Calu3 (cell line): ENCODE measurements at regions not wholly inside any gene's neighbourhood (a gene's known extent, or its start where the extent isn't known, plus 50 kb on each side); places are given as distances from the start of the nearest gene placed in this dataset.

ENCODE experiments used
- BruUV-seq: library from RNA; stranded (reverse); fragments of 400-500 nt; replicated peaks from 2 replicates; lab custom pipeline; 2021; lab: Mats Ljungman, UMichigan
- CTCF ChIA-PET: fragments of 300-600 bp; sonication (Branson Sonifier 250); formaldehyde crosslinking; loops from one replicate; lab custom pipeline; 2022; ENCODE audit warnings: antibody characterized with exemption; lab: Charles Lee
- DNase-seq: peaks from one replicate; pipeline ENCODE4 v3.0.0; 2022
- H3K27ac Mint-ChIP-seq: one replicate; pipeline ENCODE4 v1.8.0; 2022; ENCODE audit warnings: mixed read lengths; ENCODE audit not compliant: unreplicated experiment
- H3K27me3 Mint-ChIP-seq: one replicate; pipeline ENCODE4 v1.8.0; 2022; ENCODE audit warnings: mixed read lengths; ENCODE audit not compliant: unreplicated experiment
- H3K36me3 Mint-ChIP-seq: one replicate; pipeline ENCODE4 v1.8.0; 2022; ENCODE audit warnings: mild to moderate bottlenecking, moderate library complexity, mixed read lengths; ENCODE audit not compliant: insufficient read depth, unreplicated experiment
- H3K4me1 Mint-ChIP-seq: one replicate; pipeline ENCODE4 v1.8.0; 2022; ENCODE audit warnings: mild to moderate bottlenecking, low read depth, mixed read lengths; ENCODE audit not compliant: unreplicated experiment
- H3K4me3 Mint-ChIP-seq: one replicate; pipeline ENCODE4 v1.8.0; 2022; ENCODE audit warnings: mild to moderate bottlenecking, low read depth, moderate library complexity, mixed read lengths; ENCODE audit not compliant: unreplicated experiment
- H3K9me3 Mint-ChIP-seq: one replicate; pipeline ENCODE4 v1.8.0; 2022; ENCODE audit warnings: low read depth, mixed read lengths; ENCODE audit not compliant: unreplicated experiment
- intact Hi-C: fragments of 100-400 bp; cut with micrococcal nuclease; formaldehyde crosslinking; loops from one replicate; pipeline ENCODE4 v1.10.0; 2022; ENCODE audit not compliant: unreplicated experiment
- TF ChIP-seq, protein P1 (sequence below): fragments of 200-600 bp; IDR thresholded peaks from one replicate; pipeline ENCODE4 v1.8.0; 2022; ENCODE audit warnings: antibody characterized with exemption; ENCODE audit not compliant: unreplicated experiment

GRCh38 chr2:52995424-52995823, 772.2 kb upstream of the CHAC2 start:
- TF ChIP-seq, protein P1, sequence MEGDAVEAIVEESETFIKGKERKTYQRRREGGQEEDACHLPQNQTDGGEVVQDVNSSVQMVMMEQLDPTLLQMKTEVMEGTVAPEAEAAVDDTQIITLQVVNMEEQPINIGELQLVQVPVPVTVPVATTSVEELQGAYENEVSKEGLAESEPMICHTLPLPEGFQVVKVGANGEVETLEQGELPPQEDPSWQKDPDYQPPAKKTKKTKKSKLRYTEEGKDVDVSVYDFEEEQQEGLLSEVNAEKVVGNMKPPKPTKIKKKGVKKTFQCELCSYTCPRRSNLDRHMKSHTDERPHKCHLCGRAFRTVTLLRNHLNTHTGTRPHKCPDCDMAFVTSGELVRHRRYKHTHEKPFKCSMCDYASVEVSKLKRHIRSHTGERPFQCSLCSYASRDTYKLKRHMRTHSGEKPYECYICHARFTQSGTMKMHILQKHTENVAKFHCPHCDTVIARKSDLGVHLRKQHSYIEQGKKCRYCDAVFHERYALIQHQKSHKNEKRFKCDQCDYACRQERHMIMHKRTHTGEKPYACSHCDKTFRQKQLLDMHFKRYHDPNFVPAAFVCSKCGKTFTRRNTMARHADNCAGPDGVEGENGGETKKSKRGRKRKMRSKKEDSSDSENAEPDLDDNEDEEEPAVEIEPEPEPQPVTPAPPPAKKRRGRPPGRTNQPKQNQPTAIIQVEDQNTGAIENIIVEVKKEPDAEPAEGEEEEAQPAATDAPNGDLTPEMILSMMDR, result no peak
- intact Hi-C loops, result no loop called here
- H3K9me3 Mint-ChIP-seq, result no peaks in the 10 kb centered on the region
- H3K4me1 Mint-ChIP-seq, result no peaks in the 10 kb centered on the region
- DNase-seq, result no peak
- H3K27me3 Mint-ChIP-seq, result no peaks in the 10 kb centered on the region
- no peak overlapping the region for H3K4me3 Mint-ChIP-seq
- no TSS peak for BruUV-seq
- no peaks in the 10 kb centered on the region for H3K36me3 Mint-ChIP-seq
- CTCF ChIA-PET, result no interaction called here
- H3K27ac Mint-ChIP-seq, result no peak overlapping the region

- Mint-ChIP-seq H3K4me3 (no peak overlapping the region), H3K36me3 (no peaks in the 10 kb centered on the region), H3K9me3 (no peaks in the 10 kb centered on the region), H3K27me3 (no peaks in the 10 kb centered on the region), H3K27ac (no peak overlapping the region), H3K4me1 (no peaks in the 10 kb centered on the region)
- no TSS peak for BruUV-seq
- intact Hi-C loops, result loop anchor here (1.0 to 2.0 kb wide), 3 partner anchors 40 to 226 kb away; no protein-coding TSS in a partner anchor
- peak; percentile 55 for DNase-seq
- CTCF ChIA-PET, result interaction anchor here (0.7 to 1.2 kb wide), 2 partner anchors 93 to 166 kb away, joined by 3 to 13 read pairs; no protein-coding TSS in a partner anchor
- TF ChIP-seq, protein P1, result peak; percentile 43
Observed at GRCh38 chr2:52976143-52976949, 791.3 kb upstream of the CHAC2 start.

DNA sequence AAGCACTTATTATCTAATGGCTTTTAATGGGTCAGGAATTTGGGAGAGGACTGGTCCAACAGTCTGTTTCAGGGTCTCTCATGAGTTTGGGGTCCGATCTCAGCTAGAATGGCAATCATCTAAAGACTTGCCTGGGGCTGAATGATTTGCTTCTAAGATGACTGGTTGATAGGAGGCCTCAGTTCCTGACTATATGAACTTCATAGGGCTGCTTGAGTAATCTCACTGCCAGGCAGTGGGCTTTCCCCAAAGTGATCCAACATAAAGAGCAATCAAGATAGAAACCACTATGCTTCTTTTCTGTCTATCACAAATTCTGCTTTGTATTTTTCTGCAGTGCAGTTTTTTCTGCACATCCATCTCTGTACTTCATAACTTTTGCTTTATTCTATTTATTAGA, 793.5 kb upstream of the CHAC2 start:
- DNase-seq, result no peak
- TF ChIP-seq, protein P1, result no peak
- BruUV-seq, result no TSS peak
- H3K36me3 Mint-ChIP-seq, result no peaks in the 10 kb centered on the region
- CTCF ChIA-PET, result no interaction called here
- H3K4me3 Mint-ChIP-seq, result no peak overlapping the region
- H3K27me3 Mint-ChIP-seq, result no peaks in the 10 kb centered on the region
- no peaks in the 10 kb centered on the region for H3K9me3 Mint-ChIP-seq
- intact Hi-C loops, result no loop called here
- H3K27ac Mint-ChIP-seq, result no peak overlapping the region
- no peaks in the 10 kb centered on the region for H3K4me1 Mint-ChIP-seq

GRCh38 chr2:52970642-52971041, 797.0 kb upstream of the CHAC2 start:
- TF ChIP-seq, protein P1, result no peak
- H3K4me3 Mint-ChIP-seq, result no peak overlapping the region
- no peaks in the 10 kb centered on the region for H3K9me3 Mint-ChIP-seq
- no peak overlapping the region for H3K27ac Mint-ChIP-seq
- BruUV-seq, result no TSS peak
- no peaks in the 10 kb centered on the region for H3K4me1 Mint-ChIP-seq
- no peaks in the 10 kb centered on the region for H3K36me3 Mint-ChIP-seq
- CTCF ChIA-PET, result no interaction called here
- DNase-seq, result no peak
- no peaks in the 10 kb centered on the region for H3K27me3 Mint-ChIP-seq
- intact Hi-C loops, result no loop called here
